ENCODE measurements at regions not wholly inside any gene's neighbourhood (a gene's known extent, or its start where the extent isn't known, plus 50 kb on each side); places are given as distances from the start of the nearest gene placed in this dataset.

DNA sequence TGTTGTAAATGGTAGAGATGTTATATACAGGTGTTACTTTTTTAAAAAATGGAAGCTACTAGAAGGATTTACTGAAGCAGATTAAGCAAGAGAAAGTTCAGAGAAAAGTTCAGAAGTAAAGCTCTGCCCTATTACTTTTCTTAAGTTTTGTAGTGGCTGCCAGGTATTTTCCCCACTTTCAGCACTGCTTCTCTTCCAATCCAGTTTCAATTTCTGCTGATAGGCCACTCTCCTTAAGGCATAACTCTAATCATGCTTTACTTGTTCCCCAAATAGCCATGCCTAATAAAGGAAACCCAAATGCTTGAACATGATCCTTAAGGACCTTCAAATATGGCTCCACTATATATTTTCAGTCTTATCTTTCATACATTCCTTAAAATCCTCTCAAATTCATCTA lies 880.8 kb upstream of the CDH2 start:
- H3K27me3 Mint-ChIP-seq = no peaks in the 10 kb centered on the region
- no peak overlapping the region for H3K4me3 Mint-ChIP-seq
- H3K27ac Mint-ChIP-seq = no peak overlapping the region
- H3K9me3 Mint-ChIP-seq = no peaks in the 10 kb centered on the region
- H3K4me1 Mint-ChIP-seq (ENCODE audit: unreplicated experiment) = no peaks in the 10 kb centered on the region
- no peaks in the 10 kb centered on the region for H3K36me3 Mint-ChIP-seq
- no peak for DNase-seq (ENCODE audit: extremely low spot score, unreplicated experiment)
- TF ChIP-seq, protein P1, sequence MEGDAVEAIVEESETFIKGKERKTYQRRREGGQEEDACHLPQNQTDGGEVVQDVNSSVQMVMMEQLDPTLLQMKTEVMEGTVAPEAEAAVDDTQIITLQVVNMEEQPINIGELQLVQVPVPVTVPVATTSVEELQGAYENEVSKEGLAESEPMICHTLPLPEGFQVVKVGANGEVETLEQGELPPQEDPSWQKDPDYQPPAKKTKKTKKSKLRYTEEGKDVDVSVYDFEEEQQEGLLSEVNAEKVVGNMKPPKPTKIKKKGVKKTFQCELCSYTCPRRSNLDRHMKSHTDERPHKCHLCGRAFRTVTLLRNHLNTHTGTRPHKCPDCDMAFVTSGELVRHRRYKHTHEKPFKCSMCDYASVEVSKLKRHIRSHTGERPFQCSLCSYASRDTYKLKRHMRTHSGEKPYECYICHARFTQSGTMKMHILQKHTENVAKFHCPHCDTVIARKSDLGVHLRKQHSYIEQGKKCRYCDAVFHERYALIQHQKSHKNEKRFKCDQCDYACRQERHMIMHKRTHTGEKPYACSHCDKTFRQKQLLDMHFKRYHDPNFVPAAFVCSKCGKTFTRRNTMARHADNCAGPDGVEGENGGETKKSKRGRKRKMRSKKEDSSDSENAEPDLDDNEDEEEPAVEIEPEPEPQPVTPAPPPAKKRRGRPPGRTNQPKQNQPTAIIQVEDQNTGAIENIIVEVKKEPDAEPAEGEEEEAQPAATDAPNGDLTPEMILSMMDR (conservative IDR thresholded peaks at IDR 0.05) = no peak

DNA sequence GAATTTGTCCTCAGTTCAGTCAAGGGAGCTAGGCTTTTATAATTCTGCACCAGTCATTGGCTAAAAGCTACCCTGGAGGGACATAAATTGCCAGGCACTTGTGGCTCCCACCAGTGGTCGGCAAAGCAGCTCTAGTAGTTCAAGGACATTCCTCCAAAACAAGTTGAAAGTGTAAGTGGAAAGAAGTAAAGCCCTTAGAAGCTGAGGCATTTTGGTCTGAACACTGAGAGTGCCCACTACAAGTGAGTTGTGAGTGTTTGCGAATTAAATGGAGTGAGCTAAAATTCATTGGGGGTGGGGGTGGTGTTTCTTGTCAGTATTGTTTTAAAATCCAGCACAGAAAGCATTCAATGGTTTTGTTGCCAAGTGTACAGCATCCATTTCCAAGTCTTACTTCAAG lies 879.9 kb upstream of the CDH2 start:
- no peak for DNase-seq (ENCODE audit: extremely low spot score, unreplicated experiment)
- Mint-ChIP-seq H3K27me3 (no peaks in the 10 kb centered on the region), H3K4me3 (no peak overlapping the region), H3K36me3 (no peaks in the 10 kb centered on the region), H3K27ac (no peak overlapping the region), H3K4me1 (ENCODE audit: unreplicated experiment) (no peaks in the 10 kb centered on the region), H3K9me3 (peaks cover 7% of the 10 kb centered on the region)
- TF ChIP-seq, protein P1 (conservative IDR thresholded peaks at IDR 0.05) = no peak

DNA sequence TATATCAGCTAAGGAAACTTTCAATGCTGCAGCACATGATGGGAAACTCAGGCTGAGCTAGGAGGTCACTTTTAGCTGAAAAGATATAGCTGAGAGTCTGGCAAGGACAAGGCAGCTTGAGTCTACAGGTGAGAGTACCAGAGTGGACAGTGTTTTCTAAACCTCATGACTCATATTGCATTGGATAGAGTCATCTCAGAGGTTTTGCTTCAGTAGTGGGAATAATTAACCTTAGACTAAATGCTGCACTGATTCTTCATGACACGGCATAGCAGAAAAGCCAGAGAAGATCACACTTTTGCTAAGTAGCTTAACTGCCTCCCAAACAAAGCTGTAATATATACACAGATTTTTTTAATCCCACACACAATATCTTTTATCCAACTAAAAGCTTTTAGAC lies 865.0 kb upstream of the CDH2 start:
- peaks cover 5% of the 10 kb centered on the region for H3K9me3 Mint-ChIP-seq
- no peaks in the 10 kb centered on the region for H3K4me1 Mint-ChIP-seq (ENCODE audit: unreplicated experiment)
- H3K36me3 Mint-ChIP-seq = no peaks in the 10 kb centered on the region
- H3K4me3 Mint-ChIP-seq = no peak overlapping the region
- no peak for DNase-seq (ENCODE audit: extremely low spot score, unreplicated experiment)
- no peaks in the 10 kb centered on the region for H3K27me3 Mint-ChIP-seq
- TF ChIP-seq, protein P1 (conservative IDR thresholded peaks at IDR 0.05) = no peak
- H3K27ac Mint-ChIP-seq = no peak overlapping the region

DNA sequence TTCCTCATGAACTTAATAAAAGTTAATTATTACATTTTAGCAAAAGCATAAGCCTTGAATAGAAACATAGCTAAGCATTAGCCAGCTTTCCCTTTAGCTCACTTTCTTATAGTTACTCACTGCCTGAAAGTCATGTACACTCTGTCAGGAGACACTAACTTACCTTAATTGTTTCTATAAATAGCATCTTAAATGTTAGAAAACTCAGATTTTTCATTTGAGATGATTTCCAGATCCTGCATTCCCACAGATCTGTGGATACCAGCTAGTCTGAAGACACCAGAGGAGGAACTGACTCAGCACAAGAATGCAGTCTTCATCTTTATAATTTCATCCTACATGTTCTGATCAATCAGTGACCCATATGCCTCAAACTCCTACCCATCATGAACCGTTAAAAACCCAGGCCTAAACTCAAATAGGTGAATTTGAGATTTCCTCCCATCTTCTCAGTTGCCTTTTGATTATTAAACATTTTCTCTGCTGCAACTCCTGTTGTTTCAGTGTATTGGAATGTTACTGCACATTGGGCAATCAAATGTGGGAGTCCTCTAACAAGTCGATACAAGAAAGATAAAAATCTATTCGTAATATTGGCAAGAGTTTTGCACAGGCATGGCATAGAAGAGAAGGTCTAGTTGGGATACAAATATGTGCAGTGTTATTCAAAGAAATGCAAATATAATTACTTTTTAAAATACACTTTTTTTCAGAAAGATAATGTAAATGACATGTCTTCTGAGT lies 857.4 kb upstream of the CDH2 start:
- DNase-seq (ENCODE audit: extremely low spot score, unreplicated experiment) = no peak
- no peaks in the 10 kb centered on the region for H3K4me1 Mint-ChIP-seq (ENCODE audit: unreplicated experiment)
- H3K9me3 Mint-ChIP-seq = peaks cover 2% of the 10 kb centered on the region
- H3K27ac Mint-ChIP-seq = no peak overlapping the region
- H3K27me3 Mint-ChIP-seq = no peaks in the 10 kb centered on the region
- no peaks in the 10 kb centered on the region for H3K36me3 Mint-ChIP-seq
- H3K4me3 Mint-ChIP-seq = no peak overlapping the region
- TF ChIP-seq, protein P1 (conservative IDR thresholded peaks at IDR 0.05) = no peak

DNA sequence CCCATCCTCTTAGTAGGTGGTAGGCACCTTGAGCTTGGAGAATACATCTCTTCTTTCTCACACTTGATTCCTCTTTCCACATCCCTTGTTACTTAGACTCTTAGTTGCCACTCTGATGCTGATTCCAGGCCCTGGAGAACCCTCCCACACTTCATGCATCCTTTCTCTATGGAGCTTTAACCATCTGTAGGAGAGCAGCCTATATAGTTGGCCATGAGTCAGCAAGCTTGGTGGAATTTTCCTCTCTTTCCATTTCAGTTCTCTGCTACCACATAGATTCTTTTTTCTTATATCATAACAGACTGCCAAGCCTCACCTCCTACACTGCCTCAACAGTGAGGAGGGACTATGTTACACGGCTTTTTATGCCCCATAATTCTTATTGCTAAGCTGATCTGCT lies 851.6 kb upstream of the CDH2 start:
- H3K9me3 Mint-ChIP-seq = no peaks in the 10 kb centered on the region
- TF ChIP-seq, protein P1 (conservative IDR thresholded peaks at IDR 0.05) = no peak
- no peaks in the 10 kb centered on the region for H3K27me3 Mint-ChIP-seq
- H3K27ac Mint-ChIP-seq = no peak overlapping the region
- H3K4me3 Mint-ChIP-seq = no peak overlapping the region
- H3K36me3 Mint-ChIP-seq = no peaks in the 10 kb centered on the region
- H3K4me1 Mint-ChIP-seq (ENCODE audit: unreplicated experiment) = no peaks in the 10 kb centered on the region
- no peak for DNase-seq (ENCODE audit: extremely low spot score, unreplicated experiment)
